HEK293T (cell line): ENCODE measurements at regions not wholly inside any gene's neighbourhood (a gene's known extent, or its start where the extent isn't known, plus 50 kb on each side); places are given as distances from the start of the nearest gene placed in this dataset.

Experiments
- CTCF ChIA-PET: fragments of 350-600 bp; formaldehyde crosslinking; extraction: SDS; loops from one replicate; lab custom pipeline; 2021; ENCODE audit warnings: antibody characterized with exemption, inconsistent platforms; lab: Yijun Ruan, JAX
- POLR2A ChIA-PET: fragments of 350-600 bp; formaldehyde crosslinking; extraction: SDS; loops from one replicate; lab custom pipeline; 2020; ENCODE audit warnings: antibody characterized with exemption, inconsistent platforms; lab: Yijun Ruan, JAX
- DNase-seq: peaks from one replicate; pipeline ENCODE4 v3.0.0; 2012; ENCODE audit warnings: mixed read lengths; ENCODE audit errors: extremely low spot score
- ARNT ChIP-seq: fragments of 450-650 bp; IDR thresholded peaks from 2 replicates; pipeline ENCODE4 v1.6.1; 2017; ENCODE audit warnings: mild to moderate bottlenecking
- BHLHE40 ChIP-seq: fragments of 450-650 bp; IDR thresholded peaks from 2 replicates; pipeline ENCODE4 v1.6.1; 2016; ENCODE audit warnings: mild to moderate bottlenecking, moderate library complexity, borderline replicate concordance
- CTBP1 ChIP-seq: fragments of 450-650 bp; IDR thresholded peaks from 2 replicates; pipeline ENCODE4 v1.6.1; 2016; ENCODE audit warnings: borderline replicate concordance
- ELF4 ChIP-seq: fragments of 450-650 bp; IDR thresholded peaks from 2 replicates; pipeline ENCODE4 v1.6.1; 2017; ENCODE audit warnings: antibody characterized with exemption
- FOXA1 ChIP-seq: fragments of 450-650 bp; IDR thresholded peaks from 2 replicates; pipeline ENCODE4 v1.6.1; 2016; ENCODE audit warnings: mild to moderate bottlenecking
- FOXK2 ChIP-seq: fragments of 450-650 bp; IDR thresholded peaks from 2 replicates; pipeline ENCODE4 v1.6.1; 2016; ENCODE audit warnings: mild to moderate bottlenecking
- FOXM1 ChIP-seq: fragments of 450-650 bp; IDR thresholded peaks from 2 replicates; pipeline ENCODE4 v1.6.1; 2017; ENCODE audit warnings: mild to moderate bottlenecking, borderline replicate concordance
- HDGF ChIP-seq: fragments of 450-650 bp; IDR thresholded peaks from 2 replicates; pipeline ENCODE4 v1.6.1; 2017; ENCODE audit warnings: antibody characterized with exemption, borderline replicate concordance
- L3MBTL2 ChIP-seq: fragments of 450-650 bp; conservative IDR thresholded peaks from 2 replicates; pipeline ENCODE4 v1.6.1; 2016; ENCODE audit warnings: mild to moderate bottlenecking
- LEF1 ChIP-seq: fragments of 450-650 bp; IDR thresholded peaks from 2 replicates; pipeline ENCODE4 v1.6.1; 2017; ENCODE audit warnings: mild to moderate bottlenecking, borderline replicate concordance
- NFRKB ChIP-seq: fragments of 450-650 bp; IDR thresholded peaks from 2 replicates; pipeline ENCODE4 v1.6.1; 2016; ENCODE audit warnings: mild to moderate bottlenecking, moderate library complexity
- PKNOX1 ChIP-seq: fragments of 450-650 bp; IDR thresholded peaks from 2 replicates; pipeline ENCODE4 v1.6.1; 2016
- SP1 ChIP-seq: fragments of 450-650 bp; IDR thresholded peaks from 2 replicates; pipeline ENCODE4 v1.6.1; 2017
- SUZ12 ChIP-seq: fragments of 450-650 bp; IDR thresholded peaks from 2 replicates; pipeline ENCODE4 v1.6.1; 2016; ENCODE audit warnings: mild to moderate bottlenecking
- TARDBP ChIP-seq: fragments of 450-650 bp; IDR thresholded peaks from 2 replicates; pipeline ENCODE4 v1.6.1; 2016
- ZNF384 ChIP-seq: fragments of 450-650 bp; IDR thresholded peaks from 2 replicates; pipeline ENCODE4 v1.6.1; 2016

GRCh38 chr3:7854721-7855120 is 646.9 kb upstream of the LMCD1 start:
- DNase-seq: no peak
- TF ChIP-seq FOXM1 (no peak), SP1 (no peak), LEF1 (no peak), HDGF (no peak), ZNF384 (no peak), FOXK2 (no peak), BHLHE40 (no peak), SUZ12 (no peak)
- CTCF ChIA-PET: no interaction called here
- POLR2A ChIA-PET: no interaction called here

GRCh38 chr3:7865611-7866010 is 636.0 kb upstream of the LMCD1 start:
- CTCF ChIA-PET: no interaction called here
- DNase-seq: no peak
- POLR2A ChIA-PET: no interaction called here
- TF ChIP-seq ARNT: no peak
- no peak for TF ChIP-seq BHLHE40
- no peak for TF ChIP-seq ELF4
- TF ChIP-seq FOXA1: no peak
- TF ChIP-seq ZNF384: no peak
- TF ChIP-seq TARDBP: no peak
- no peak for TF ChIP-seq FOXM1
- no peak for TF ChIP-seq PKNOX1
- TF ChIP-seq L3MBTL2: no peak
- no peak for TF ChIP-seq HDGF
- no peak for TF ChIP-seq SUZ12
- TF ChIP-seq NFRKB: no peak
- no peak for TF ChIP-seq FOXK2
- TF ChIP-seq SP1: no peak
- TF ChIP-seq CTBP1: no peak
- TF ChIP-seq LEF1: no peak

- ChIA-PET POLR2A (no interaction called here), CTCF (no interaction called here)
- TF ChIP-seq CTBP1 (no peak), NFRKB (no peak), TARDBP (no peak), HDGF (no peak), PKNOX1 (no peak), ZNF384 (no peak), ARNT (no peak), ELF4 (no peak), FOXK2 (no peak), SUZ12 (no peak)
- DNase-seq: no peak
These were observed 634.0 kb upstream of the LMCD1 start for GRCh38 chr3:7867587-7867986.

- TF ChIP-seq TARDBP: no peak
- TF ChIP-seq BHLHE40: no peak
- no peak for TF ChIP-seq SP1
- TF ChIP-seq ZNF384: no peak
- TF ChIP-seq LEF1: no peak
- ChIA-PET CTCF (no interaction called here), POLR2A (no interaction called here)
- no peak for DNase-seq
These were observed 630.5 kb upstream of the LMCD1 start for GRCh38 chr3:7871003-7871560.

GRCh38 chr3:7874116-7874515 is 627.5 kb upstream of the LMCD1 start:
- DNase-seq: no peak
- no peak for TF ChIP-seq SP1
- TF ChIP-seq FOXK2: no peak
- TF ChIP-seq L3MBTL2: no peak
- no peak for TF ChIP-seq ARNT
- TF ChIP-seq TARDBP: no peak
- no peak for TF ChIP-seq HDGF
- TF ChIP-seq ELF4: no peak
- no peak for TF ChIP-seq FOXM1
- no peak for TF ChIP-seq SUZ12
- TF ChIP-seq BHLHE40: no peak
- ChIA-PET POLR2A (no interaction called here), CTCF (no interaction called here)

- ChIA-PET POLR2A (no interaction called here), CTCF (no interaction called here)
- TF ChIP-seq ZNF384 (no peak), ELF4 (no peak), L3MBTL2 (no peak)
- DNase-seq: no peak
These were observed 625.7 kb upstream of the LMCD1 start for GRCh38 chr3:7875925-7876324.

GRCh38 chr3:7876741-7877297 is 624.8 kb upstream of the LMCD1 start:
- CTCF ChIA-PET: no interaction called here
- no peak for DNase-seq
- POLR2A ChIA-PET: no interaction called here
- TF ChIP-seq BHLHE40 (no peak), L3MBTL2 (no peak), NFRKB (no peak), SP1 (no peak), LEF1 (no peak), ARNT (no peak), ELF4 (no peak), TARDBP (no peak), FOXM1 (no peak), FOXA1 (no peak), HDGF (no peak), CTBP1 (no peak), FOXK2 (no peak), SUZ12 (no peak), PKNOX1 (no peak), ZNF384 (no peak)
